ENCODE measurements at regions not wholly inside any gene's neighbourhood (a gene's known extent, or its start where the extent isn't known, plus 50 kb on each side); places are given as distances from the start of the nearest gene placed in this dataset.

- DNase-seq (ENCODE audit: insufficient read length) (no peak), FAIRE-seq (no peak)
- TF ChIP-seq POLR2AphosphoS5 (IDR thresholded peaks at IDR 0.05; ENCODE audit: low read depth, low read length) (no peak), POLR2A (IDR thresholded peaks at IDR 0.05; ENCODE audit: low read depth, low read length) (no peak), TAF1 (IDR thresholded peaks at IDR 0.05; ENCODE audit: borderline replicate concordance, low read depth, low read length) (no peak)
These were observed 52.3 kb upstream of the ADGRF1 start for GRCh38 chr6:47094241-47094925.

GRCh38 chr6:47093169-47093568 lies 51.0 kb upstream of the ADGRF1 start:
- no peak for TF ChIP-seq POLR2A (IDR thresholded peaks at IDR 0.05; ENCODE audit: low read depth, low read length)
- no peak for TF ChIP-seq POLR2AphosphoS5 (IDR thresholded peaks at IDR 0.05; ENCODE audit: low read depth, low read length)
- no peak for TF ChIP-seq TAF1 (IDR thresholded peaks at IDR 0.05; ENCODE audit: borderline replicate concordance, low read depth, low read length)
- no peak for FAIRE-seq
- DNase-seq (ENCODE audit: insufficient read length) = no peak

GRCh38 chr6:47091886-47092668 lies 49.9 kb upstream of the ADGRF1 start:
- DNase-seq (ENCODE audit: insufficient read length) (no peak), FAIRE-seq (no peak)
- TF ChIP-seq POLR2AphosphoS5 (IDR thresholded peaks at IDR 0.05; ENCODE audit: low read depth, low read length) = no peak
- TF ChIP-seq TAF1 (IDR thresholded peaks at IDR 0.05; ENCODE audit: borderline replicate concordance, low read depth, low read length) = no peak
- TF ChIP-seq POLR2A (IDR thresholded peaks at IDR 0.05; ENCODE audit: low read depth, low read length) = no peak

Measured in GM12892 (cell line).